ENCODE measurements at regions not wholly inside any gene's neighbourhood (a gene's known extent, or its start where the extent isn't known, plus 50 kb on each side); places are given as distances from the start of the nearest gene placed in this dataset.

- H3K36me3 ChIP-seq (replicated peaks in 1 of 2; ENCODE audit: insufficient read depth in 1 of 2, low read depth in 2 of 2): no peaks in the 10 kb centered on the region
- H3K27ac ChIP-seq: no peak overlapping the region
- no peaks in the 10 kb centered on the region for H3K27me3 ChIP-seq
- WGBS, 2 donors: 65 to 71% methylated on average over 2 of the region's 2 CpGs
- no peaks in the 10 kb centered on the region for H3K4me1 ChIP-seq
- DNase-seq (no peak), ATAC-seq (no peak)
- no peaks in the 10 kb centered on the region for H3K9me3 ChIP-seq
- TF ChIP-seq, protein P1, sequence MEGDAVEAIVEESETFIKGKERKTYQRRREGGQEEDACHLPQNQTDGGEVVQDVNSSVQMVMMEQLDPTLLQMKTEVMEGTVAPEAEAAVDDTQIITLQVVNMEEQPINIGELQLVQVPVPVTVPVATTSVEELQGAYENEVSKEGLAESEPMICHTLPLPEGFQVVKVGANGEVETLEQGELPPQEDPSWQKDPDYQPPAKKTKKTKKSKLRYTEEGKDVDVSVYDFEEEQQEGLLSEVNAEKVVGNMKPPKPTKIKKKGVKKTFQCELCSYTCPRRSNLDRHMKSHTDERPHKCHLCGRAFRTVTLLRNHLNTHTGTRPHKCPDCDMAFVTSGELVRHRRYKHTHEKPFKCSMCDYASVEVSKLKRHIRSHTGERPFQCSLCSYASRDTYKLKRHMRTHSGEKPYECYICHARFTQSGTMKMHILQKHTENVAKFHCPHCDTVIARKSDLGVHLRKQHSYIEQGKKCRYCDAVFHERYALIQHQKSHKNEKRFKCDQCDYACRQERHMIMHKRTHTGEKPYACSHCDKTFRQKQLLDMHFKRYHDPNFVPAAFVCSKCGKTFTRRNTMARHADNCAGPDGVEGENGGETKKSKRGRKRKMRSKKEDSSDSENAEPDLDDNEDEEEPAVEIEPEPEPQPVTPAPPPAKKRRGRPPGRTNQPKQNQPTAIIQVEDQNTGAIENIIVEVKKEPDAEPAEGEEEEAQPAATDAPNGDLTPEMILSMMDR (IDR thresholded peaks at IDR 0.05): no peak
- TF ChIP-seq POLR2A (IDR thresholded peaks at IDR 0.05): no peak
- intact Hi-C loops (cut with DNase I): no loop called here
- no peak overlapping the region for H3K4me3 ChIP-seq
Observed at GRCh38 chr11:33538726-33539125, 161.9 kb downstream of the C11orf91 start.

GRCh38 chr11:33536178-33536577 lies 164.4 kb downstream of the C11orf91 start:
- DNase-seq (no peak), ATAC-seq (no peak)
- no peak overlapping the region for H3K27ac ChIP-seq
- H3K4me1 ChIP-seq: no peaks in the 10 kb centered on the region
- no peak overlapping the region for H3K4me3 ChIP-seq
- H3K9me3 ChIP-seq: no peaks in the 10 kb centered on the region
- 68 to 73% methylated on average over 4 of the region's 4 CpGs for WGBS, 2 donors
- intact Hi-C loops (cut with DNase I): no loop called here
- H3K27me3 ChIP-seq: no peaks in the 10 kb centered on the region
- no peaks in the 10 kb centered on the region for H3K36me3 ChIP-seq (replicated peaks in 1 of 2; ENCODE audit: insufficient read depth in 1 of 2, low read depth in 2 of 2)
- TF ChIP-seq, protein P1 (IDR thresholded peaks at IDR 0.05): no peak
- no peak for TF ChIP-seq POLR2A (IDR thresholded peaks at IDR 0.05)

DNA sequence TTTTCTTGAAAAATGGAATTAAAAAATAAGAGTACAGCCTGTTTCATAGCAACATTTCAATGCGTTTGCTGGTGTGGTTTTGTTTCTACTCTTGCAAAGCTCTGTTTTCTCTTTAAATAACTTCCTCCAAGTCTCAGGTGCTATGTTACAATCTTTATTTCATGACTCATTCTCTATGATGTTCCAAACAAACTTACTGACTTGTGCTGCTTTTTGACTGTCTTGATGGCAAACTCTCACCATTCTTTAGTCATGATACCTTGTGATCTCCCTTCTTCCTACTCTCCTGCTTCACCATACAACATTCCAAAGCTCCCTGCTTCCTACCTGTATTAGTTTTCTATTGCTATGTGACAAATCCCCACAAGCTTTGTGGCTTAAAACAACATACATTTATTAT lies 166.1 kb downstream of the C11orf91 start:
- H3K27ac ChIP-seq: no peak overlapping the region
- H3K36me3 ChIP-seq (replicated peaks in 1 of 2; ENCODE audit: insufficient read depth in 1 of 2, low read depth in 2 of 2): no peaks in the 10 kb centered on the region
- no peaks in the 10 kb centered on the region for H3K27me3 ChIP-seq
- intact Hi-C loops (cut with DNase I): no loop called here
- no peaks in the 10 kb centered on the region for H3K4me1 ChIP-seq
- 56 to 57% methylated on average over 1 of the region's 1 CpG for WGBS, 2 donors
- no peak overlapping the region for H3K4me3 ChIP-seq
- H3K9me3 ChIP-seq: no peaks in the 10 kb centered on the region
- ATAC-seq (no peak), DNase-seq (no peak)
- TF ChIP-seq POLR2A (IDR thresholded peaks at IDR 0.05): no peak
- TF ChIP-seq, protein P1 (IDR thresholded peaks at IDR 0.05): no peak

DNA sequence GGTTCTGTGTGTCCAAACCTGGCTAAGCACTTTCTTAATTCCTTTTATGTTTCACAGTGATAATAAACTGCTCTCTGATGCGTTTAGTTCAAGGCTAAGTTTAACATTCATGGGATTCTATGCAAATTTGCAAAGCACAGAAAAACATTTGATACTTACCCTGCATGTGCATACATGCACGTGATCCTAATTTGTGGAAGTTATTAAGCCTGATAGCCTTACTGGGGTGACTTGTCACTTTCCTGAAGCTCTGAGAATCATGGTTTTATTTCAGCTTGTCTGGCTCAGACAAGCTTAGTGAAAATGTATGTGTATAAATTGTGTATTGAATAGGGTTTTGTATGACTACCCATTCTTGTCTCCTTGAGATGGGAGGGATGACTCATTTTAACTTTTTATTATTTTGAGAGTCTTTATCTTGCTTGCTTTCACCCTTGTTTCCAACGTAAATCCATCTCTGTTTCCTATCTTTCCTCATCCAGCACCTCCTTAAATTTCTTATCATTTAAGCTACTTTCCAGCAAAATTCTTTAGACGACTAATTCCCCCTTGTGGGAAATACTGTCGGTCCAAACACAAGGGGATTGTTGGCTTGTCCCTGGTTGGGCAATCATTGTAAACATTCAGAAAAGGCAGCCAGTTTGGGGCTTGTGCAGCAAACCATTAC lies 167.1 kb downstream of the C11orf91 start:
- WGBS, 2 donors: 29 to 30% methylated on average over 5 of the region's 5 CpGs
- DNase-seq (no peak), ATAC-seq (no peak)
- Histone ChIP-seq H3K27ac (no peak overlapping the region), H3K9me3 (no peaks in the 10 kb centered on the region), H3K27me3 (no peaks in the 10 kb centered on the region), H3K4me1 (no peaks in the 10 kb centered on the region), H3K4me3 (no peak overlapping the region), H3K36me3 (replicated peaks in 1 of 2; ENCODE audit: insufficient read depth in 1 of 2, low read depth in 2 of 2) (no peaks in the 10 kb centered on the region)
- intact Hi-C loops (cut with DNase I): no loop called here
- TF ChIP-seq POLR2A (IDR thresholded peaks at IDR 0.05): no peak
- TF ChIP-seq, protein P1 (IDR thresholded peaks at IDR 0.05): no peak

GRCh38 chr11:33532720-33533385 lies 167.8 kb downstream of the C11orf91 start:
- Histone ChIP-seq H3K27me3 (no peaks in the 10 kb centered on the region), H3K36me3 (replicated peaks in 1 of 2; ENCODE audit: insufficient read depth in 1 of 2, low read depth in 2 of 2) (no peaks in the 10 kb centered on the region), H3K27ac (no peak overlapping the region), H3K4me3 (no peak overlapping the region), H3K9me3 (no peaks in the 10 kb centered on the region), H3K4me1 (no peaks in the 10 kb centered on the region)
- no peak for TF ChIP-seq POLR2A (IDR thresholded peaks at IDR 0.05)
- TF ChIP-seq, protein P1 (IDR thresholded peaks at IDR 0.05): no peak
- intact Hi-C loops (cut with DNase I): no loop called here
- 51 to 59% methylated on average over 6 of the region's 6 CpGs for WGBS, 2 donors
- DNase-seq (no peak), ATAC-seq (no peak)

Data from body of pancreas (tissue), 4 donors.